ENCODE measurements at regions not wholly inside any gene's neighbourhood (a gene's known extent, or its start where the extent isn't known, plus 50 kb on each side); places are given as distances from the start of the nearest gene placed in this dataset.

GRCh38 chr7:45252248-45252647 lies 94.7 kb downstream of the RAMP3 start:
- TF ChIP-seq E2F5 (CRISPR knock-in tag; conservative IDR thresholded peaks at IDR 0.05): no peak
- no peak for TF ChIP-seq DNMT1 (CRISPR knock-in tag; IDR thresholded peaks at IDR 0.05)
- no peak for TF ChIP-seq BCL6 (CRISPR knock-in tag; IDR thresholded peaks at IDR 0.05)
- no peak for TF ChIP-seq POLR2AphosphoS5 (IDR thresholded peaks at IDR 0.05; ENCODE audit: low read depth, low read length)
- no peak for TF ChIP-seq MNT (IDR thresholded peaks at IDR 0.05)
- no peak for TF ChIP-seq RAD21 (CRISPR knock-in tag; IDR thresholded peaks at IDR 0.05)
- no peak for TF ChIP-seq NONO (IDR thresholded peaks at IDR 0.05)
- TF ChIP-seq NONO (CRISPR knock-in tag; conservative IDR thresholded peaks at IDR 0.05): no peak
